Epithelial cell of proximal tubule (primary cell): ENCODE measurements at regions not wholly inside any gene's neighbourhood (a gene's known extent, or its start where the extent isn't known, plus 50 kb on each side); places are given as distances from the start of the nearest gene placed in this dataset.

ENCODE experiments used
- DNase-seq: peaks from one replicate; pipeline ENCODE4 v3.0.0-alpha.2; 2011; ENCODE audit warnings: low read depth
- H3K4me3 ChIP-seq: 2 replicates; pipeline ENCODE4 v1.5.1; 2011; ENCODE audit warnings: low read depth, mild to moderate bottlenecking, low read length
- CTCF ChIP-seq: conservative IDR thresholded peaks from 2 replicates; pipeline ENCODE4 v1.5.1; 2012; ENCODE audit warnings: low read depth, mild to moderate bottlenecking, low read length

GRCh38 chr12:107826276-107826675 is 51.8 kb downstream of the ASCL4 start:
- H3K4me3 ChIP-seq: no peak overlapping the region
- no peak for DNase-seq
- no peak for TF ChIP-seq CTCF

- TF ChIP-seq CTCF: no peak
- H3K4me3 ChIP-seq: no peak overlapping the region
- DNase-seq: no peak
These were observed 54.8 kb downstream of the ASCL4 start for GRCh38 chr12:107829271-107829670.

GRCh38 chr12:107832441-107832840 is 57.9 kb downstream of the ASCL4 start:
- no peak for TF ChIP-seq CTCF
- no peak overlapping the region for H3K4me3 ChIP-seq
- no peak for DNase-seq

- DNase-seq: no peak
- no peak overlapping the region for H3K4me3 ChIP-seq
- TF ChIP-seq CTCF: no peak
These were observed 65.7 kb downstream of the ASCL4 start for GRCh38 chr12:107840186-107840585.

- no peak for TF ChIP-seq CTCF
- peak overlapping the region; percentile 33 for H3K4me3 ChIP-seq
- DNase-seq: no peak
These were observed 69.1 kb downstream of the ASCL4 start for GRCh38 chr12:107843351-107844311.

GRCh38 chr12:107844312-107844921 is 69.9 kb downstream of the ASCL4 start:
- no peak for DNase-seq
- TF ChIP-seq CTCF: no peak
- peak overlapping the region; percentile 33 for H3K4me3 ChIP-seq
